HG03064 (cell line): ENCODE measurements at regions not wholly inside any gene's neighbourhood (a gene's known extent, or its start where the extent isn't known, plus 50 kb on each side); places are given as distances from the start of the nearest gene placed in this dataset.
"Not testable (repeated sequence)": the region's sequence is repeated elsewhere in the genome, so short reads cannot be mapped to it uniquely, and the experiment has no call there.

Source experiments
- ATAC-seq: cut with Tn5 transposase; IDR thresholded peaks from one replicate; pipeline ENCODE4 v1.9.1; 2021; ENCODE audit warnings: low read depth; ENCODE audit not compliant: unreplicated experiment

- no peak for ATAC-seq
These were observed 755.5 kb upstream of the SEMA6D start for GRCh38 chr15:46961795-46962194.

- not testable (repeated sequence) for ATAC-seq
These were observed 729.2 kb upstream of the SEMA6D start for GRCh38 chr15:46988055-46988454.

- no peak for ATAC-seq
These were observed 720.9 kb upstream of the SEMA6D start for GRCh38 chr15:46996359-46996758.

- no peak for ATAC-seq
These were observed 719.8 kb upstream of the SEMA6D start for GRCh38 chr15:46997501-46997900.

- no peak for ATAC-seq
These were observed 713.7 kb upstream of the SEMA6D start for GRCh38 chr15:47003568-47003967.

GRCh38 chr15:47013446-47013845 lies 703.9 kb upstream of the SEMA6D start:
- no peak for ATAC-seq

- no peak for ATAC-seq
These were observed 689.9 kb upstream of the SEMA6D start for GRCh38 chr15:47027322-47027946.

- no peak for ATAC-seq
These were observed 681.6 kb upstream of the SEMA6D start for GRCh38 chr15:47035475-47036406.

- no peak for ATAC-seq
These were observed 680.3 kb upstream of the SEMA6D start for GRCh38 chr15:47037003-47037402.

- ATAC-seq = no peak
These were observed 678.1 kb upstream of the SEMA6D start for GRCh38 chr15:47039225-47039624.

GRCh38 chr15:47041301-47041700 lies 676.0 kb upstream of the SEMA6D start:
- no peak for ATAC-seq

GRCh38 chr15:47047981-47048380 lies 669.3 kb upstream of the SEMA6D start:
- ATAC-seq = not testable (repeated sequence)

- no peak for ATAC-seq
These were observed 650.9 kb upstream of the SEMA6D start for GRCh38 chr15:47066392-47066791.

GRCh38 chr15:47077846-47078245 lies 639.5 kb upstream of the SEMA6D start:
- not testable (repeated sequence) for ATAC-seq

GRCh38 chr15:47095833-47096232 lies 621.5 kb upstream of the SEMA6D start:
- ATAC-seq = no peak

GRCh38 chr15:47098526-47098925 lies 618.8 kb upstream of the SEMA6D start:
- ATAC-seq = not testable (repeated sequence)

GRCh38 chr15:47099801-47100200 lies 617.5 kb upstream of the SEMA6D start:
- not testable (repeated sequence) for ATAC-seq

- not testable (repeated sequence) for ATAC-seq
These were observed 608.5 kb upstream of the SEMA6D start for GRCh38 chr15:47108800-47109199.

- ATAC-seq = no peak
These were observed 600.6 kb upstream of the SEMA6D start for GRCh38 chr15:47116698-47117097.

- no peak for ATAC-seq
These were observed 598.0 kb upstream of the SEMA6D start for GRCh38 chr15:47119349-47119748.

- ATAC-seq = no peak
These were observed 592.7 kb upstream of the SEMA6D start for GRCh38 chr15:47124430-47125102.
